Astrocyte (in vitro differentiated cells and primary cell): ENCODE measurements at regions not wholly inside any gene's neighbourhood (a gene's known extent, or its start where the extent isn't known, plus 50 kb on each side); places are given as distances from the start of the nearest gene placed in this dataset.
"Not testable (repeated sequence)": the region's sequence is repeated elsewhere in the genome, so short reads cannot be mapped to it uniquely, and the experiment has no call there.

ENCODE experiments used
- DNase-seq: peaks from one replicate; pipeline ENCODE4 v3.0.0-alpha.2; 2010; ENCODE audit warnings: low read depth
- FAIRE-seq: peaks from 2 replicates; lab custom pipeline; 2011; peaks lifted over from hg19 to GRCh38; lab: Jason Lieb, UNC
- H2AFZ ChIP-seq: 2 replicates; pipeline ENCODE4 v1.6.0; 2012; ENCODE audit warnings: low read depth, low read length, inconsistent platforms
- H3K27ac ChIP-seq: 2 replicates; pipeline ENCODE4 v1.5.1; 2011; ENCODE audit warnings: low read depth, low read length, inconsistent platforms
- H3K27me3 ChIP-seq: 2 replicates; pipeline ENCODE4 v1.6.0; 2011; ENCODE audit warnings: low read length, inconsistent platforms; ENCODE audit not compliant: insufficient read depth
- H3K36me3 ChIP-seq: 2 replicates; pipeline ENCODE4 v1.5.1; 2011; ENCODE audit warnings: low read length, inconsistent platforms; ENCODE audit not compliant: insufficient read depth
- H3K4me1 ChIP-seq: 2 replicates; pipeline ENCODE4 v1.5.1; 2011; ENCODE audit warnings: low read length, inconsistent platforms; ENCODE audit not compliant: insufficient read depth
- H3K4me2 ChIP-seq: 2 replicates; pipeline ENCODE4 v1.6.0; 2012; ENCODE audit warnings: low read length, inconsistent platforms
- H3K4me3 ChIP-seq: 2 replicates; pipeline ENCODE4 v1.5.1; 2011; ENCODE audit warnings: low read depth, mild to moderate bottlenecking, low read length, inconsistent platforms; ENCODE audit not compliant: insufficient read depth
- H3K79me2 ChIP-seq: 2 replicates; pipeline ENCODE4 v1.6.0; 2012; ENCODE audit warnings: mild to moderate bottlenecking, low read length, inconsistent platforms; ENCODE audit not compliant: insufficient read depth
- H3K9ac ChIP-seq: 2 replicates; pipeline ENCODE4 v1.6.0; 2012; ENCODE audit warnings: mild to moderate bottlenecking, low read length, inconsistent platforms
- H3K9me3 ChIP-seq: 2 replicates; pipeline ENCODE4 v1.5.1; 2012; ENCODE audit warnings: low read depth, mild to moderate bottlenecking, low read length, inconsistent platforms; ENCODE audit not compliant: insufficient read depth
- H4K20me1 ChIP-seq: 2 replicates; pipeline ENCODE4 v1.6.0; 2012; ENCODE audit warnings: low read length, inconsistent platforms; ENCODE audit not compliant: insufficient read depth
- H3K27ac Mint-ChIP-seq: one replicate; pipeline ENCODE4 v1.8.0; 2021; ENCODE audit warnings: mild to moderate bottlenecking, mixed read lengths; ENCODE audit not compliant: unreplicated experiment
- H3K27me3 Mint-ChIP-seq: one replicate; pipeline ENCODE4 v1.8.0; 2021; ENCODE audit warnings: low read depth, mixed read lengths; ENCODE audit not compliant: unreplicated experiment
- H3K36me3 Mint-ChIP-seq: one replicate; pipeline ENCODE4 v1.8.0; 2021; ENCODE audit warnings: low read depth, mixed read lengths; ENCODE audit not compliant: unreplicated experiment
- H3K4me1 Mint-ChIP-seq: one replicate; pipeline ENCODE4 v1.8.0; 2021; ENCODE audit warnings: low read depth, mixed read lengths; ENCODE audit not compliant: unreplicated experiment
- H3K4me3 Mint-ChIP-seq: one replicate; pipeline ENCODE4 v1.8.0; 2021; ENCODE audit warnings: mild to moderate bottlenecking, moderate library complexity, mixed read lengths; ENCODE audit not compliant: unreplicated experiment
- H3K9me3 Mint-ChIP-seq: one replicate; pipeline ENCODE4 v1.8.0; 2021; ENCODE audit warnings: mild to moderate bottlenecking, mixed read lengths; ENCODE audit not compliant: unreplicated experiment
- EZH2 ChIP-seq: IDR thresholded peaks from 2 replicates; pipeline ENCODE4 v1.6.1; 2012; ENCODE audit warnings: mild to moderate bottlenecking, low read length, inconsistent platforms; ENCODE audit not compliant: insufficient read depth
- TF ChIP-seq, protein P1 (sequence below): IDR thresholded peaks from 2 replicates; pipeline ENCODE4 v1.5.1; 2011; ENCODE audit warnings: low read depth, mild to moderate bottlenecking, inconsistent platforms, low read length, moderate library complexity; ENCODE audit not compliant: insufficient read depth

DNA sequence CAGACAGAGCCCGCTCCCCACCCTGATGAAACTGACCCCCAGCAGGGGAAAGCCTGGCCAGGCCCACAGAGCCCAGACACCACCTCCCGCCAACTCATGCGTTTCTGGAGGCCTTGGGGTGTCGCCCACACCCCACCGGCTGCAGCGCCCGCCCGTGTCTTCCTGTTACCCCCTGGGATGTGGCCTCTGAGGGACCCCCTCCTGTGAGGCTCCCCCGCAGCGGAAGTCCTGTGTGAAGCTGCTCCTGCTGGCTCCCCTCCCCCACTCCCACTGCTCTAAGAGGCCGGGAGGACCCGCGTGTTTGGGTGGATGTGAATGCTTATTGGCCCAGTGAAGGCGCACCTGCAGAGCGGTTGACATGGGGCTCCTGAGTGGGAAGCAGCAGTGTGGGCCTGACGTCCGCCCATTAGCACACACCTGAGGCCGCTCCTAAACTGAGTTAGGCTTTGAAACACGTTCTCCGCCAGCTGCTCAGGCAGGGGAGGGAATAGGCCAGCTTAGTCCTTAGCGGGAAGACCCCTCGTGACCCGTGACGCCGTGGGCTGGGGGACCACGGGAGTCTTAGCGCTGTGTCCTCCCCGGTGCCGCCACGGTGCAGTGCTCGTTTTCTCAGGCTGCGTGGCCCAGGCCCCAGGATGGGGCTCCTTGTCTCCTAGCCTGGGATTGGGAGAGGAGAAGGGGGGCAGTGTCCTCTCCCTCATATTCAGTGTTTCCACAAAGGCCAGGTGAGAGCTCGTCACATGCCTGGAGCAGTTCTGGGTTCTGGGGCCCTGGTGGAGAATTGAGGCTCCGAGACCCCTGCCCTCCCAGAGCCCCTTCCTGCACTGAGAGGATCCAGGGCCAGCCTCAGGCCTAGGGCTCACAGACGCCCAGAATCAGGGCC lies 323.4 kb upstream of the SFSWAP start:
- Mint-ChIP-seq H3K27me3 (peaks cover 27% of the 10 kb centered on the region), H3K9me3 (no peaks in the 10 kb centered on the region), H3K4me3 (no peak overlapping the region), H3K27ac (no peak overlapping the region), H3K4me1 (no peaks in the 10 kb centered on the region), H3K36me3 (no peaks in the 10 kb centered on the region)
- Histone ChIP-seq H4K20me1 (no peaks in the 10 kb centered on the region), H3K27ac (no peak overlapping the region), H3K4me2 (no peak overlapping the region), H3K36me3 (no peaks in the 10 kb centered on the region), H3K9ac (no peak overlapping the region), H2AFZ (no peak overlapping the region), H3K79me2 (no peaks in the 10 kb centered on the region), H3K27me3 (no peaks in the 10 kb centered on the region), H3K4me3 (no peak overlapping the region), H3K4me1 (no peaks in the 10 kb centered on the region), H3K9me3 (no peaks in the 10 kb centered on the region)
- no peak for FAIRE-seq
- no peak for DNase-seq
- TF ChIP-seq, protein P1, sequence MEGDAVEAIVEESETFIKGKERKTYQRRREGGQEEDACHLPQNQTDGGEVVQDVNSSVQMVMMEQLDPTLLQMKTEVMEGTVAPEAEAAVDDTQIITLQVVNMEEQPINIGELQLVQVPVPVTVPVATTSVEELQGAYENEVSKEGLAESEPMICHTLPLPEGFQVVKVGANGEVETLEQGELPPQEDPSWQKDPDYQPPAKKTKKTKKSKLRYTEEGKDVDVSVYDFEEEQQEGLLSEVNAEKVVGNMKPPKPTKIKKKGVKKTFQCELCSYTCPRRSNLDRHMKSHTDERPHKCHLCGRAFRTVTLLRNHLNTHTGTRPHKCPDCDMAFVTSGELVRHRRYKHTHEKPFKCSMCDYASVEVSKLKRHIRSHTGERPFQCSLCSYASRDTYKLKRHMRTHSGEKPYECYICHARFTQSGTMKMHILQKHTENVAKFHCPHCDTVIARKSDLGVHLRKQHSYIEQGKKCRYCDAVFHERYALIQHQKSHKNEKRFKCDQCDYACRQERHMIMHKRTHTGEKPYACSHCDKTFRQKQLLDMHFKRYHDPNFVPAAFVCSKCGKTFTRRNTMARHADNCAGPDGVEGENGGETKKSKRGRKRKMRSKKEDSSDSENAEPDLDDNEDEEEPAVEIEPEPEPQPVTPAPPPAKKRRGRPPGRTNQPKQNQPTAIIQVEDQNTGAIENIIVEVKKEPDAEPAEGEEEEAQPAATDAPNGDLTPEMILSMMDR: no peak
- no peak for TF ChIP-seq EZH2

DNA sequence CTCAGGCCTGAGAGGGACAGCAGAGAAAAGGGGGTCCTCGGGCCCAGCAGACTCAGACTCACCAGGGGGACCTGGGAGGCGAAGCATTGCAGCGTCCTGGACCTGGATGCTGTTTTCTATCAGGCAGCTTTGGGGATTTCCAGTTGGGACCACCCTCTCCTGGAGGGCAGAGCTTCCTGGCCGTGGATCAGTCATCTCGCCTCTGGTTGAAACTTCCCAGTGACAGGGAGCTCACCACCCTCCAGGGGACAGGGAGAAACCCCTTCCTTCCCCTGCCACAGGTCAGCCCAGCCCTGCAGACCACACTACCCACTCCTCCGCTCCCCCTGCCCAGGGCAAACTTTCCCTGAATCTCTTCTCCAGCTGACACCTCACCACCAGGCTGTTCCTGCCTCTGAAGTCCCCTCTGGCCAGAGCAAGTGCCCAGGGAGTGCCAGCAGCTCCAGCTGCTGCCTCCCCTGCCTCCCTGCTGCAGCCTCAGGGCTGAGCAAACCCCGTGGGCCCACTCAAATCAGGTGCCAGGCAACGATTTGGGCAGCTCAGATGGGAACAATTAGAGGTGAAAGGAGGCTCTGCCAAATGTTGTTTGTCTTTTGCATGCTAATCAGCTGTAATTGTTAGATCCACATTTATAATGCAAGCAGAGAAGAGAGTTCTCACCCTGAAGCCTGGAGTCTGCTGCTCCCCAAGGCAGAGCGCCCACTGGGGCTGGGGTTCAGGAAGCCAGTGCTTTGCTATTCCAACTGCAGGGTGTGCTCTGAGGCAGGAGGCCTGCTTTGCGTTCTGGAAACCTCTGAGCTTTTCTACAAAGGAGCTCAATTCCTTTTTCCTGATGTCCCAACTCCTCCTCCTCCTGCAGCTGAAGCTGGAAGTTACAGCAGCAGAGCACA lies 322.5 kb upstream of the SFSWAP start:
- not testable (repeated sequence) for DNase-seq, H4K20me1 ChIP-seq, H3K9ac ChIP-seq, H3K79me2 ChIP-seq, H2AFZ ChIP-seq, H3K27ac ChIP-seq, H3K4me3 Mint-ChIP-seq, H3K9me3 Mint-ChIP-seq, H3K4me1 Mint-ChIP-seq, H3K9me3 ChIP-seq, FAIRE-seq, H3K36me3 Mint-ChIP-seq, H3K36me3 ChIP-seq, H3K27ac Mint-ChIP-seq, H3K27me3 ChIP-seq, H3K4me2 ChIP-seq, H3K4me3 ChIP-seq, H3K4me1 ChIP-seq
- H3K27me3 Mint-ChIP-seq: peaks cover 25% of the 10 kb centered on the region

DNA sequence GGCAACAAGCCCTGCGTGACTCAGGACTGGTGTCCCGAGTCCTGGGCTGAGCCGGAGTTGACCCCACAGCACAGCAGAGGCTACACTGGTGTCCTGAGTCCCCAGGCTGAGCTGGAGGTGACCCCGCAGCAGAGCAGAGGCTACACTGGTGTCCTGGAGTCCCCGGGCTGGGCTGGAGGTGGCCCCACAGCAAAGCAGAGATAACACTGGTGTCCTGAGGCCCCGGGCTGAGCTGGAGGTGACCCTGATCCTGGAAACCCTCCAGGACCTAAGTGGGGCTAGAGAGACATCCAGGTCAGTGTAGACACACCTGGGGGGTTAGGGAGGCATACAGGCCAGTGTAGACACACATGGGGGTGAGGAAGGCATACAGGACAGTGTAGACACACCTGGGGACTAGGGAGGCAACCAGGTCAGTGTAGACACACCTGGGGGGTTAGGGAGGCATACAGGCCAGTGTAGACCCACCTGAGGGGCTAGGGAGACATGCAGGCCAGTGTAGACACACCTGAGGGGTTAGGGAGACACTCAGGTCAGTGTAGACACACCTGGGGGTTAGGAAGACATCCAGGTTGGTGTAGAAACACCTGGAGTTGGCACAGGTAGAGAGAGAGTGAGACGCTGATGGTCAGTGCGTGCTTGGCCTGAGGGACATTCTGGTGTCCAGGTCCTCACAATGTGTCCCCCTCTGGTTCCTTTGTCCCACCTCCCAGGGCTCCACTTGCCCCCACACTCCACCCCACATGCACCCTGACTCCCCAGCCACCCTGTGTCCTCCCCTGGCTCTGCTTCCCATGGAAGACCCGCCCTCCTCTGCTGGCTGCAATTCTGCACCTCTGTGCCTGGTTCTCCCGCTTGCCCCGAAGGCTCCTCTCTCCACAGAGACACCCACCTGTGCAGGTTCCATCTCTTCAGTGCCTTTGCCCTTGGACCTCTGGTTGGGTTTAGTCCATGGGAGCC lies 321.6 kb upstream of the SFSWAP start:
- Mint-ChIP-seq H3K9me3 (no peaks in the 10 kb centered on the region), H3K4me1 (no peaks in the 10 kb centered on the region), H3K27ac (no peak overlapping the region), H3K4me3 (no peak overlapping the region), H3K27me3 (peaks cover 27% of the 10 kb centered on the region), H3K36me3 (no peaks in the 10 kb centered on the region)
- Histone ChIP-seq H4K20me1 (no peaks in the 10 kb centered on the region), H3K79me2 (no peaks in the 10 kb centered on the region), H3K4me3 (no peak overlapping the region), H3K27me3 (no peaks in the 10 kb centered on the region), H3K4me2 (no peak overlapping the region), H3K4me1 (no peaks in the 10 kb centered on the region), H3K9me3 (no peaks in the 10 kb centered on the region), H2AFZ (no peak overlapping the region), H3K9ac (no peak overlapping the region), H3K27ac (no peak overlapping the region), H3K36me3 (no peaks in the 10 kb centered on the region)
- FAIRE-seq (no peak), DNase-seq (no peak)
- TF ChIP-seq, protein P1: no peak
- TF ChIP-seq EZH2: no peak
